ENCODE measurements at regions not wholly inside any gene's neighbourhood (a gene's known extent, or its start where the extent isn't known, plus 50 kb on each side); places are given as distances from the start of the nearest gene placed in this dataset.

DNA sequence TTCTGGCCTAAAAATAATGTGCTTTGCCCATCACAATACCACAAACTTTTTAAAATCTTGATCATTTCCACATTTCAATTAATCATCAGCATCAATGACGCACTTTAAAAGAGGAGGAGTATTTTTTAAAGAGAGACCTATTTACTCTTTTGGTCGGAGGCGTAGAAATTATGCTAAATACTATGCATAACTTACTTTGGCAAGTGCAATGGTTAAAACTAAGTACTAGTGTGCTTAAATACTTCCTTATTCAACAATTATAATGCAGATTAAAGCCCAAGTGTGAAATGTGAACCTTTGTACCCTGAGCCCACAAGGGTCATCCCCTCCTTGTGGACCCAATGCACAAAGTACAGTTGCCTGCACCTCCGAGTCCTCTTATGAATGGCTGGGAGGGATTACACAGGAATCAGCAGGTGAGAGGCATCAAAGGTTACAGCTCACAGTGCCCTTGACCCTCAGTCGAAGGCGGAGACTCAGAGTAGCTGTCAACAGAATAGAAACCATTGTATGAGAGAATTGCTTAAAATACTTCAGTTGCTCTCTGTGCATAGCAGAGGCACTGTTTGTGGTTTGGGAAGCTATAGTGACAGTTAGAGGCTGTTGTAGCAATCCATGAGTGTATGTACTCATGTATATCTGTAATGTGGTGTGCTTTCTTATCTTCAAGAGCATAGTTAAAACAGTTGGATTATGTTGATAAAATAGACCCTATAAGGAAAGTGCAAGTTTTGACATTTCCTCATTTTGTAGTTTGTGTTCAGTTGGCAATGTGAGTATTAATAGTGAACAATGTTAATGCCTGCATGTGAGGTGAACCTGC, 151.7 kb upstream of the ITGA4 start:
- peak in 1 of 2 donors; percentile 7 for DNase-seq (ENCODE audit: low read depth in 2 of 2)

GRCh38 chr2:181306785-181307184, 150.4 kb upstream of the ITGA4 start:
- no peak for DNase-seq (ENCODE audit: low read depth in 2 of 2)

DNA sequence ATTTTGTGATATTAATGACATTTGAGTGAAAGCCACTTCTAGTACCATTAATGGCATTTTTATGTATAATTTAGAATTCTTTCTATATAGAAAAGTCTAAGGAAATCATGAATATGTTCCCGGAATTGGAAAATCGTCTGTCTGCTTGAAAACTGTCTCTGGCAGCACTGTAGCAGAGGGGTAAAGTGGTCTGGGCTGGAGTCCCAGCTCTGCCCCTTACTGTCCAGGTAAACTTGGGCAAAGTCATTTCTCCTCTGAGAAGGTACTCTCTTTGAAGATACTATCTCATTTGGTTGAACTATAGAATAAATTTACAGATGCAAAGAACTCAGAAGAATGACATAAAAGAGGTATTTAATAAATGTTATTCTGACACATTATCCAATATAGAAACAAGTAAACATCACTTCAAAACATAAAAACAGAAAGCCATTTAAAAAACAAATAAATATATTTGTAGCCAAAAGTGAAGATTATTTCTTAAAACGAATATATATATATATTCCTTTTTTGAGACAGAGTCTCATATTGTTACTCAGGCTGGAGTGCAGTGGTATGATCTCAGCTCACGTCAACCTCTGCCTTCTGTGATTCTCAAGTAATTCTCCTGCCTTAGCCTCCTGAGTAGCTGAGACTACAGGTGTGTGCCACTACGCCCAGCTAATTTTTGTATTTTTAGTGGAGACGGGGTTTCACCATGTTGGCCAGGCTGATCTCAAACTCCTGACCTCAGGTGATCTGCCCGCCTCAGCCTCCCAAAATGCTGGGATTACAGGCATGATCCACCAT, 149.8 kb upstream of the ITGA4 start:
- no peak for DNase-seq (ENCODE audit: low read depth in 2 of 2)

GRCh38 chr2:181308766-181309515, 148.2 kb upstream of the ITGA4 start:
- DNase-seq (ENCODE audit: low read depth in 2 of 2) = no peak

DNA sequence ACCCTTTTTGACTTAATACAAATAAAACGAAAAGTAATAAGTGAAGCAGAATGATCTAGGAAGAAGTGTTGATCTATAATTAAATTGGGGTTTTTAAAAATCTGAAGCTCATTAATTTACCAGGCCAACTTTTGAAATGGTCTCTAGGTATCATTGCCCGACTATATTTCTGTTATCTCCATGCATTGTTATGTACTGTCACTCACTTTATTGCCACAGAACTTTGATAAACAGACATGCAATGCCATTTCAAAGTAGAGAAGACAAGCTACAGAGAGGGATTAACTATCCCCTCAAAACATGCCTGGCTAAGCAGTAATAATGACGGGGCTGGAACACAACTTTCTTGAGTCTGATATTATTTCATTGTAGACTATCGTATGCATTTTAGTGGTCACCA, 147.6 kb upstream of the ITGA4 start:
- DNase-seq (ENCODE audit: low read depth in 2 of 2) = no peak

DNA sequence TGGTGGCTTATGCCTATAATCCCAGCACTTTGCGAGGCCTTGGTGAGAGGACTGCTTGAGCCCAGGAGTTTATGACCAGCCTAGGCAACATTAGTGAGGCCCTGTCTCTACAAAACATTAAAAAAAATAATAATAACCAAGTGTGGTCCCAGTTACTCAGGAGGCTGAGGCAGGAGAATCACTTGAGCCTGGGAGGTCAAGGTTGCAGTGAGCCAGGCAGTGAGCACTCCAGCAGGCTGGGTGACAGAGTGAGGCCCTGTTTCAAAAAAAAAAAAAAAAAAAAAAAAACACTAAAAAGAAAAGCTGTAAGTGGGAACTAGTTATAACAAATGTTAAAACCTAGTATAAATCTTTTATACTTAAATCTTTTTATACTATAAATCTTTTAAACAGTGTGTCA, 146.2 kb upstream of the ITGA4 start:
- no peak for DNase-seq (ENCODE audit: low read depth in 2 of 2)

DNA sequence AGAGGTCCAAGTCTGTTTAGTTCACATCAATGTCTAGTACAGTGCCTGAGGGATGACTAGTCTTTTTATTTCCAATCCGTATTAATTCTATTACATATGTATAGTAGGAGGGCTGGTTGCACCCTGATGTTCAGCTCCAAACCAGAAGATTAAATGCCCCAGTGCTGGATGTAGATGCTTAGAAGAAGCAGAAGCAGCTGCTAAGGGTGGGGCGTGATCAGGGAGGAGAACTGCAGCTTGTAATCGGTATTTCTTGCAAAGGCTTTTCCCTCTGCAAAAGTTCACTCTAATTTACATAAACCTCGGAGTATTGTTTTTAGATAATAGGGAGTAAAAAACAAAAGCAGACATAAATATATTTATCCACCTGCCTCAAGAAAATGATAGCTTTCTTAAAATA, 145.3 kb upstream of the ITGA4 start:
- no peak for DNase-seq (ENCODE audit: low read depth in 2 of 2)

GRCh38 chr2:181312515-181312927, 144.7 kb upstream of the ITGA4 start:
- no peak for DNase-seq (ENCODE audit: low read depth in 2 of 2)

DNA sequence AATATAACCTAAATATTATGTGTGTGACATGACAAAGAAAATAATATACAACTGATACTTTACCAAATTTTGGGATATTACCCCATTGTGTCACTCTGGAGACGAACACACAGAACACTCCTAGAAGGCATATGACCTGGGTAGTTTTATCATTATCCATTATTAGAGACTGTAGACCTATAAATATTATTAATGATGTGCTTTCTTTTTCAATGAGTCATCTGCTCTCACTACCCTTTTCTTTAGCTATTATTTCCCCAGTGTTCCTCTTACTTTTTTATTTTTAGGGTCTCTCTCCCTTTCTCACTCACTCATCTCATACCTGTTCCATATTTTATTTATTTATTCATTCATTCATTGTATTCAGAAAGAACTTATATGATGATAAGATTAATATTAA, 143.3 kb upstream of the ITGA4 start:
- no peak for DNase-seq (ENCODE audit: low read depth in 2 of 2)

GRCh38 chr2:181314551-181314950, 142.6 kb upstream of the ITGA4 start:
- DNase-seq (ENCODE audit: low read depth in 2 of 2) = no peak

- no peak for DNase-seq (ENCODE audit: low read depth in 2 of 2)
These were observed 139.7 kb upstream of the ITGA4 start for GRCh38 chr2:181317511-181317910.

- DNase-seq (ENCODE audit: low read depth in 2 of 2) = no peak
These were observed 138.5 kb upstream of the ITGA4 start for GRCh38 chr2:181318504-181319280.

- no peak for DNase-seq (ENCODE audit: low read depth in 2 of 2)
These were observed 137.9 kb upstream of the ITGA4 start for GRCh38 chr2:181319286-181319685.

- no peak for DNase-seq (ENCODE audit: low read depth in 2 of 2)
These were observed 136.5 kb upstream of the ITGA4 start for GRCh38 chr2:181320638-181321037.

DNA sequence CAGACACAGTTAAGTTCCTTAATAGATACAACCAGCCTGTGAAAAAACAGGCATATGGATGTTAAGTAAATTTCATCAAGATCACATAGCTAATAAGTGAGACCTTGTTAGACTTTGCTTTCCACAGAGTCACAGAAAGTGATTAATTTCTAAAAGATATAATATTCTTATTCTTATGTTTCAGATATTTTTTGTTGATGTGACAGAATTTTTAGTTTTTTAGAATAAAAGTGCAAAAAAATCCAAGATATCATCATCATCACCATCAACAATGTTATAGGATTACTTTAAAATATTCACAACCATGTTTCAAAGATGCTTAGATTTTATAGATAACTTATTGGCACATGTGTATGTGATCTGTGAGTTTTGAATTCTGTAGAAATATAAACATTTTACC, 132.3 kb upstream of the ITGA4 start:
- no peak for DNase-seq (ENCODE audit: low read depth in 2 of 2)

GRCh38 chr2:181326661-181327060, 130.5 kb upstream of the ITGA4 start:
- DNase-seq (ENCODE audit: low read depth in 2 of 2) = no peak

GRCh38 chr2:181330286-181330685, 126.9 kb upstream of the ITGA4 start:
- no peak for DNase-seq (ENCODE audit: low read depth in 2 of 2)

DNA sequence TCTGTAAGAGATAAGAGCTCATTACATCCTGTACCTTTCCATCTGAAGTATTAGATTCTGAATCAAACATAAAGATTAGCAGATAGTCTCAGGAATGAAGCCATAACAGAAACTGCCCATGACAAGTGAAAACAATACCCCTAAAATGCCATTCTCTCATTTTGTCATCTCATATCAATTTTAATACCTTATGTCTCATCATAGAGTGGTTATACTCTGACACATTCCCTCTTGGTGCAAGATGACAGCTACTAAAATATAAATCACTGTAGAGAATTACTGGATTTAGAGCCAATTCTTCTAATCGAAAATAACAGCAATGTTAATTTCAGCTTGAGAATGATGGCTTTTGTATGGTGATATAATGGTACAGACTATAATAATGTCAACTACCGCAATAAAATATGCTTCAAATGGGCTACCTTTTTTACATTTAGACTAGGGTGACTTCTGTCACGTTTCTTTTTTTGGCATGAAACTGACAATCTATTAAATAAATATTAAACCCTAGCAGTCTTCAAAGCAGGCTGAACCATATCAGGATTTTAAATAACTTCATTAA, 125.1 kb upstream of the ITGA4 start:
- no peak for DNase-seq (ENCODE audit: low read depth in 2 of 2)

DNA sequence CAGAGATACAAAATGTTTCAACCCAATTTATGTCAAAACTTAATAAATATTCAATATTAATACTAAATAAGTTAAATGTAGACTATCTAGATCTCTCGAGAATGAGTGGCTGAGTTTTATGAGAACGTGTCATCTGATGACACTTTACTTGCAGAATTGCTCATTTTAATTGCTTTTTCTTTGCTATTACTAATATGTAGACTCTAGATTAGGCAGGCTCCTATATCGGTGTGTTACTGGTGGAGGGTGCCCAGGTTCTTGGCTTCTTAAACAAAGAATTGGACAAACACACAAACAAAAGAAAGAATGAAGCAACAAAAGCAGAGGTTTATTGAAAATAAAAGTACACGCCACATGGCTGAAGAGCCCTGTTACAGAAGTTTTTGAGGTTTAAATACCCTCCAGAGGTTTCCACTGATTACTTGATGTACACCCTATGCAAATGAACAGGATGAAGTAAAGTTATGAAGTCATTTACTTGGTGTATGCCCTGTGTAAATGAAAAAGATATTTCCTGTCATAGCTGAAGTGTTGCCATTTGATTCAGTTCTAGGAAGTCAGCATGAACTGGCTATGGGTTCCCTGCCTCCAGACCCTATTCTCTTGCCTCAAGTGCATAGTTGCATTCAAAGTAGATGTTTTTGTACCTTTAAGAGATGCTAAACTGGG, 122.9 kb upstream of the ITGA4 start:
- DNase-seq (ENCODE audit: low read depth in 2 of 2) = no peak

DNA sequence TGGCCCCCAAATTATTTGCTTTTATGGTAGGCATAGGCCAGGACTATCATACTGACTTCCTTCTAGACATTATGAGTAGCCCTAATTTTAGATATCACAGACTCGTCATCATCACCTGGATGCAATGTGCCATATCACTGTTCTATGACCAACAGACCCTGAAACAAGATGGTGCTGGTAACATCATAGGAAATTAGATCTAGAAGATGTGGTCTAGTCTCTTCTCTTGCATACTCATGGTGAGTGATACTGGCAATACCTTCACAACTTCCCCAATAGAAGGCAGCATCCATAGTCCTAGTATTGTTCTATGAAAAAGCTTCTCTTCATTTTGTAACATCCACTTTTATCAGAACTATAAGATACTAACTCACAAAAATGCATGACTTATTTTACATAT, 116.3 kb upstream of the ITGA4 start:
- DNase-seq (ENCODE audit: low read depth in 2 of 2) = no peak

Measured in stimulated activated CD8-positive, alpha-beta memory T cell treated with anti-CD3 and anti-CD28 coated beads, Interleukin-7, amount 100 ng/mL, for 4 hours (primary cell).